ENCODE measurements at regions not wholly inside any gene's neighbourhood (a gene's known extent, or its start where the extent isn't known, plus 50 kb on each side); places are given as distances from the start of the nearest gene placed in this dataset.
"Not testable (repeated sequence)": the region's sequence is repeated elsewhere in the genome, so short reads cannot be mapped to it uniquely, and the experiment has no call there.

- H3K27me3 Mint-ChIP-seq (ENCODE audit: low read depth); H3K4me3 Mint-ChIP-seq; CTCF ChIA-PET; ATAC-seq; DNase-seq (ENCODE audit: low spot score); H3K27ac Mint-ChIP-seq; H3K4me1 Mint-ChIP-seq; POLR2A ChIA-PET: not testable (repeated sequence)
- Mint-ChIP-seq H3K9me3 (peaks cover 32% of the 10 kb centered on the region), H3K36me3 (peaks cover 22% of the 10 kb centered on the region)
Measured at GRCh38 chr3:22416838-22417446, 665.9 kb upstream of the ZNF385D start.

- Mint-ChIP-seq H3K27ac (no peak overlapping the region), H3K4me1 (no peaks in the 10 kb centered on the region), H3K4me3 (no peak overlapping the region), H3K36me3 (peaks cover 22% of the 10 kb centered on the region), H3K9me3 (peaks cover 32% of the 10 kb centered on the region), H3K27me3 (ENCODE audit: low read depth) (0 out of 2 replicates have a peak, but pooled peaks cover 3% of the 10 kb centered on the region)
- no peak for DNase-seq (ENCODE audit: low spot score)
- TF ChIP-seq ZNF423 (CRISPR knock-in tag; IDR thresholded peaks at IDR 0.05): no peak
- TF ChIP-seq ZBTB21 (CRISPR knock-in tag; IDR thresholded peaks at IDR 0.05; ENCODE audit: borderline replicate concordance): no peak
- TF ChIP-seq ZSCAN18 (CRISPR knock-in tag; IDR thresholded peaks at IDR 0.05): no peak
- TF ChIP-seq MYBL2 (CRISPR knock-in tag; IDR thresholded peaks at IDR 0.05): no peak
- no peak for TF ChIP-seq NFE2L1 (CRISPR knock-in tag; IDR thresholded peaks at IDR 0.05)
- TF ChIP-seq PRDM15 (CRISPR knock-in tag; IDR thresholded peaks at IDR 0.05): no peak
- TF ChIP-seq FOXK1 (CRISPR knock-in tag; IDR thresholded peaks at IDR 0.05): no peak
- CTCF ChIA-PET: no interaction called here
- POLR2A ChIA-PET: no interaction called here
- ATAC-seq: no peak
Measured at GRCh38 chr3:22419261-22419660, 668.3 kb upstream of the ZNF385D start.

GRCh38 chr3:22421589-22421988 is 670.6 kb upstream of the ZNF385D start:
- POLR2A ChIA-PET: no interaction called here
- H3K4me1 Mint-ChIP-seq: no peaks in the 10 kb centered on the region
- no peak overlapping the region for H3K27ac Mint-ChIP-seq
- CTCF ChIA-PET: no interaction called here
- no peak for TF ChIP-seq AFF4 (CRISPR knock-in tag; IDR thresholded peaks at IDR 0.05; ENCODE audit: borderline replicate concordance)
- peaks cover 12% of the 10 kb centered on the region for H3K36me3 Mint-ChIP-seq
- H3K4me3 Mint-ChIP-seq: no peak overlapping the region
- H3K9me3 Mint-ChIP-seq: peaks cover 17% of the 10 kb centered on the region
- ATAC-seq (no peak), DNase-seq (ENCODE audit: low spot score) (no peak)
- 0 out of 2 replicates have a peak, but pooled peaks cover 3% of the 10 kb centered on the region for H3K27me3 Mint-ChIP-seq (ENCODE audit: low read depth)

GRCh38 chr3:22431334-22431733 is 680.3 kb upstream of the ZNF385D start:
- ChIA-PET POLR2A (no interaction called here), CTCF (no interaction called here)
- no peaks in the 10 kb centered on the region for H3K4me1 Mint-ChIP-seq
- ATAC-seq: no peak
- H3K27ac Mint-ChIP-seq: no peak overlapping the region
- DNase-seq (ENCODE audit: low spot score): no peak
- no peaks in the 10 kb centered on the region for H3K36me3 Mint-ChIP-seq
- H3K27me3 Mint-ChIP-seq (ENCODE audit: low read depth): no peaks in the 10 kb centered on the region
- no peak overlapping the region for H3K4me3 Mint-ChIP-seq
- H3K9me3 Mint-ChIP-seq: 0 out of 2 replicates have a peak, but pooled peaks cover 3% of the 10 kb centered on the region
- TF ChIP-seq TEAD1 (CRISPR knock-in tag; IDR thresholded peaks at IDR 0.05): no peak
- no peak for TF ChIP-seq SMAD4 (CRISPR knock-in tag; IDR thresholded peaks at IDR 0.05)
- TF ChIP-seq TCF7 (CRISPR knock-in tag; IDR thresholded peaks at IDR 0.05; ENCODE audit: low read depth): no peak
- no peak for TF ChIP-seq E2F1 (CRISPR knock-in tag; IDR thresholded peaks at IDR 0.05)
- no peak for TF ChIP-seq FOXK1 (CRISPR knock-in tag; IDR thresholded peaks at IDR 0.05)
- no peak for TF ChIP-seq ZNF423 (CRISPR knock-in tag; IDR thresholded peaks at IDR 0.05)
- no peak for TF ChIP-seq ZNF671 (CRISPR knock-in tag; IDR thresholded peaks at IDR 0.05)
- no peak for TF ChIP-seq ATF1 (CRISPR knock-in tag; IDR thresholded peaks at IDR 0.05)
- TF ChIP-seq PRRX2 (CRISPR knock-in tag; IDR thresholded peaks at IDR 0.05): no peak
- TF ChIP-seq JAZF1 (CRISPR knock-in tag; IDR thresholded peaks at IDR 0.05): no peak
- no peak for TF ChIP-seq GRHL2 (CRISPR knock-in tag; IDR thresholded peaks at IDR 0.05; ENCODE audit: insufficient replicate concordance, severe bottlenecking)

Data from WTC11 (cell line).